MM.1S (cell line): ENCODE measurements at regions not wholly inside any gene's neighbourhood (a gene's known extent, or its start where the extent isn't known, plus 50 kb on each side); places are given as distances from the start of the nearest gene placed in this dataset.
A peak's percentile ranks its signal among the peaks of the same experiment; 100 is the strongest.

Source experiments
- DNase-seq: peaks from one replicate; pipeline ENCODE4 v3.0.0-alpha.2; 2015
- H2AFZ ChIP-seq: fragments of 300-600 bp; sonication (generic); 2 replicates; pipeline ENCODE4 v1.6.0; 2016; ENCODE audit warnings: antibody characterized with exemption, low read length
- H3F3A ChIP-seq: fragments of 300-600 bp; sonication (generic); 2 replicates; pipeline ENCODE4 v1.6.1; 2016; ENCODE audit warnings: mild to moderate bottlenecking, antibody characterized with exemption, low read length, moderate library complexity, mixed read lengths; ENCODE audit not compliant: insufficient read depth
- H3K27ac ChIP-seq: fragments of 300-600 bp; sonication (generic); 2 replicates; pipeline ENCODE4 v1.5.1; 2016; ENCODE audit warnings: mild to moderate bottlenecking, low read length
- H3K27me3 ChIP-seq: fragments of 300-600 bp; sonication (generic); replicated peaks from 2 replicates; pipeline ENCODE4 v1.6.0; 2016; ENCODE audit warnings: low read length; ENCODE audit not compliant: insufficient read depth
- H3K36me3 ChIP-seq: fragments of 300-600 bp; sonication (generic); replicated peaks from 2 replicates; pipeline ENCODE4 v1.6.1; 2016; ENCODE audit warnings: mild to moderate bottlenecking, low read length, mixed read lengths; ENCODE audit not compliant: insufficient read depth
- H3K4me1 ChIP-seq: fragments of 300-600 bp; sonication (generic); 2 replicates; pipeline ENCODE4 v1.6.1; 2016; ENCODE audit warnings: low read length, mixed read lengths
- H3K4me2 ChIP-seq: fragments of 300-600 bp; sonication (generic); 2 replicates; pipeline ENCODE4 v1.6.0; 2016; ENCODE audit warnings: low read depth, low read length
- H3K4me3 ChIP-seq: fragments of 300-600 bp; sonication (generic); 2 replicates; pipeline ENCODE4 v1.5.1; 2016; ENCODE audit warnings: low read length, mixed read lengths
- H3K79me2 ChIP-seq: fragments of 300-600 bp; sonication (generic); 2 replicates; pipeline ENCODE4 v1.6.1; 2016; ENCODE audit warnings: mixed run types, low read length, mixed read lengths
- H3K9ac ChIP-seq: fragments of 300-600 bp; sonication (generic); 2 replicates; pipeline ENCODE4 v1.6.1; 2016; ENCODE audit warnings: low read length, mixed read lengths
- H3K9me2 ChIP-seq: fragments of 300-600 bp; sonication (generic); replicated peaks from 2 replicates; pipeline ENCODE4 v1.6.1; 2016; ENCODE audit warnings: mild to moderate bottlenecking, low read length, mixed read lengths; ENCODE audit not compliant: insufficient read depth
- H3K9me3 ChIP-seq: fragments of 300-600 bp; sonication (generic); replicated peaks from 2 replicates; pipeline ENCODE4 v1.6.1; 2016; ENCODE audit warnings: mild to moderate bottlenecking, low read length, mixed read lengths; ENCODE audit not compliant: insufficient read depth
- H4K20me1 ChIP-seq: fragments of 300-600 bp; sonication (generic); 2 replicates; pipeline ENCODE4 v1.6.1; 2016; ENCODE audit warnings: mild to moderate bottlenecking, low read length, moderate library complexity, mixed read lengths; ENCODE audit not compliant: insufficient read depth
- EZH2 ChIP-seq: fragments of 300-600 bp; sonication (generic); optimal IDR thresholded peaks from 2 replicates; pipeline ENCODE3; 2017; ENCODE audit warnings: low read depth, mild to moderate bottlenecking, antibody characterized with exemption, low read length, mixed read lengths
- EZH2phosphoT487 ChIP-seq: fragments of 300-600 bp; sonication (generic); IDR thresholded peaks from 2 replicates; pipeline ENCODE4 v1.6.1; 2018; ENCODE audit warnings: antibody characterized with exemption, low read length
- TF ChIP-seq, protein P1 (sequence below): fragments of 300-600 bp; sonication (generic); IDR thresholded peaks from 2 replicates; pipeline ENCODE4 v1.5.1; 2016; ENCODE audit warnings: antibody characterized with exemption, low read length, mixed read lengths

DNA sequence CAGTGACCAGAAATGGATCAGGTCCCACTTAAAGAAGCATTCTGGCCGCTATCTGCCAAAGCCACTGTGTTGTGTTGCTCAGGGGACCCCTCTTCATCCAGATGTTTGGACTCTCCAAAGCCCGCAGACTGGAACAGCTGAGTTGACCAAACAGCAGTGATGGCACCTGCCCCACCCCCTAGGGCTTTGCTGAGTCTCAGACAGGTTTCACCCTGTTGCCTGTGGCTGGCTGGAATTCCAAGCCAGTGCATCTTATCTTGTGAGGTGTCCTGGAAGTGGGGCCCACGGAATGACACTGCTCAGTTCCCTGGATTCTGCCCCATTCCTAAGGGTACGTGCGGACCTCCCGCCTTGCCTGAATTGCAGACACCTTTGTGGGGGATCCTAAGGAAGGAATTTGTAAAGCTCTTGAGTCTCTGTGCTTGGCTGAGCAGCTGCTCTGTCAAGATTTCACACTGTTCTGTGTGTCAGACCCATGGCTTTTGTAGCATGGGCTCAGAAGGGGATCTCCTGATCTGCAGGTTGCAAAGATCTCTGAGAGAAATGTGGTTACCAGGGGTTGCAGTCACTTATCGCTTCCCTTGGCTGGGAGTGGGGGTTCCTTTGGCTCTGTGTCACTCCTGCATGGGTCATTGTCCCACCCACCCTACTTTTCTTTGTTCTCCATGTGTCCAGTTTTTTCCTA lies 1707.9 kb upstream of the PCDH10 start:
- H3F3A ChIP-seq, result no peaks in the 10 kb centered on the region
- no peak overlapping the region for H3K4me2 ChIP-seq
- no peaks in the 10 kb centered on the region for H3K9me2 ChIP-seq
- H3K79me2 ChIP-seq, result no peaks in the 10 kb centered on the region
- no peaks in the 10 kb centered on the region for H3K9me3 ChIP-seq
- H3K36me3 ChIP-seq, result no peaks in the 10 kb centered on the region
- no peaks in the 10 kb centered on the region for H3K27me3 ChIP-seq
- no peak for TF ChIP-seq EZH2phosphoT487
- TF ChIP-seq, protein P1, sequence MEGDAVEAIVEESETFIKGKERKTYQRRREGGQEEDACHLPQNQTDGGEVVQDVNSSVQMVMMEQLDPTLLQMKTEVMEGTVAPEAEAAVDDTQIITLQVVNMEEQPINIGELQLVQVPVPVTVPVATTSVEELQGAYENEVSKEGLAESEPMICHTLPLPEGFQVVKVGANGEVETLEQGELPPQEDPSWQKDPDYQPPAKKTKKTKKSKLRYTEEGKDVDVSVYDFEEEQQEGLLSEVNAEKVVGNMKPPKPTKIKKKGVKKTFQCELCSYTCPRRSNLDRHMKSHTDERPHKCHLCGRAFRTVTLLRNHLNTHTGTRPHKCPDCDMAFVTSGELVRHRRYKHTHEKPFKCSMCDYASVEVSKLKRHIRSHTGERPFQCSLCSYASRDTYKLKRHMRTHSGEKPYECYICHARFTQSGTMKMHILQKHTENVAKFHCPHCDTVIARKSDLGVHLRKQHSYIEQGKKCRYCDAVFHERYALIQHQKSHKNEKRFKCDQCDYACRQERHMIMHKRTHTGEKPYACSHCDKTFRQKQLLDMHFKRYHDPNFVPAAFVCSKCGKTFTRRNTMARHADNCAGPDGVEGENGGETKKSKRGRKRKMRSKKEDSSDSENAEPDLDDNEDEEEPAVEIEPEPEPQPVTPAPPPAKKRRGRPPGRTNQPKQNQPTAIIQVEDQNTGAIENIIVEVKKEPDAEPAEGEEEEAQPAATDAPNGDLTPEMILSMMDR, result no peak
- no peak for TF ChIP-seq EZH2
- no peaks in the 10 kb centered on the region for H4K20me1 ChIP-seq
- no peak overlapping the region for H3K9ac ChIP-seq
- no peaks in the 10 kb centered on the region for H3K4me1 ChIP-seq
- no peak overlapping the region for H2AFZ ChIP-seq
- H3K4me3 ChIP-seq, result no peak overlapping the region
- DNase-seq, result no peak
- H3K27ac ChIP-seq, result no peak overlapping the region

DNA sequence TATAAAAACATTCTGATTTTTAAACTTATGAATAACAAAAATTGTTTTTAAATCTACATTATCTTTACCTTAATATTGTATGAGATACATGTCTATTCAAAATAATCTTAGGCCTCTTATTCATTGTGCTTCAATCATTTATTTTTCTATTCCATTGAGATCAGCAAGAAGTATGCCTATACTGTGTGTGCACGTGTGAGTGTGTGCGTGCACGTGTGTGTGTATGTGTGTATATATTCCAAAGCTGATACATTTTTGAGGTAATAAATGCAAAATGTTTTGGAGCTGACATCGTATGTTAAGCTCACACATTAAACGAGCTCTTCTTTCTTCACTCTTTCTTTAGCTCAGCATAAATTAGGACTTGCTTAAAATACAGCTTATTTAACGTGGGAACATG lies 1701.2 kb upstream of the PCDH10 start:
- no peaks in the 10 kb centered on the region for H3K9me3 ChIP-seq
- H2AFZ ChIP-seq, result no peak overlapping the region
- H3K27me3 ChIP-seq, result no peaks in the 10 kb centered on the region
- H3K4me1 ChIP-seq, result peaks cover 5% of the 10 kb centered on the region
- no peak overlapping the region for H3K4me2 ChIP-seq
- H3K36me3 ChIP-seq, result no peaks in the 10 kb centered on the region
- no peaks in the 10 kb centered on the region for H3K9me2 ChIP-seq
- no peak for DNase-seq
- no peak overlapping the region for H3K27ac ChIP-seq
- no peak overlapping the region for H3K9ac ChIP-seq
- H3K4me3 ChIP-seq, result no peak overlapping the region
- TF ChIP-seq EZH2phosphoT487, result no peak
- TF ChIP-seq, protein P1, result no peak
- TF ChIP-seq EZH2, result no peak
- no peaks in the 10 kb centered on the region for H3F3A ChIP-seq
- no peaks in the 10 kb centered on the region for H3K79me2 ChIP-seq
- no peaks in the 10 kb centered on the region for H4K20me1 ChIP-seq

DNA sequence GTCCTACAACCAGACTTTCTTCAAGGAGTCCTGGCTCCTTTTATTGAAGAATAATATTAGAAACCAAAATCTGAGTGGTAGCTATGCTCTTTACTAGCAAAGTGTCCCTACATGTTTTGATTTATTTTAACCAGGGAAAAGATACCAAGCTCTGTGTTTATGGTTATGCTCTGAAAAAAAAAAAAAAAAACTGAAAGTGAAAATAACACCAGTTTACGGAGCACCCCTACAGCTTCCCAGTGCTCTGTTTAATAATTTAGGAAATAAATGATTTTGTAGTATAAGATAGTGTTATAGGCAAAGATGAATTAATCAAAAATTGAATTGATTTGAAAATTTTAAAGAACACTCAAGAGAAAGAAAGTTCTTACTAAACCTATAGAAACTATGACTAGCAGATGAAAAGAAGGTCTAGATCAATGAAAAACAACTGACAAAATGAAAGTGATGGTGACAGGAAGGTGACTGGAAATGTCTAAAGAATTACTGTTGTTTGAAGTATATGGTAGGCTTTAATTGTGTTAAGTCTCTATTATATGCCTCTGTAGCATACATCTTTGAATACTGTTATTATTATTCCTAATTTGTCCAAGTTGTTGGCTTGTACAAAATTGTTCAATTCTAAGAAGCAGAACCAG lies 1698.4 kb upstream of the PCDH10 start:
- peak; percentile 25 for DNase-seq
- Histone ChIP-seq H3K9ac (peak overlapping the region; percentile 42; the same call in 1 of the 2 replicates), H3K4me2 (peak overlapping the region; percentile 60)

More for the DNA sequence above, 1698.4 kb upstream of the PCDH10 start:
- H3K4me3 ChIP-seq, result peak overlapping the region; percentile 45
- H3K79me2 ChIP-seq, result no peaks in the 10 kb centered on the region
- H3K27me3 ChIP-seq, result no peaks in the 10 kb centered on the region
- no peaks in the 10 kb centered on the region for H3K9me2 ChIP-seq
- no peaks in the 10 kb centered on the region for H3K9me3 ChIP-seq
- H2AFZ ChIP-seq, result peak overlapping the region; percentile 33; the same call in 1 of the 2 replicates
- H3K36me3 ChIP-seq, result no peaks in the 10 kb centered on the region
- no peak overlapping the region for H3K27ac ChIP-seq
- TF ChIP-seq EZH2phosphoT487 (no peak), EZH2 (no peak)
- TF ChIP-seq, protein P1, result no peak
- no peaks in the 10 kb centered on the region for H3F3A ChIP-seq
- H4K20me1 ChIP-seq, result no peaks in the 10 kb centered on the region
- peaks cover 5% of the 10 kb centered on the region for H3K4me1 ChIP-seq
